Liver (tissue), 3 donors: ENCODE measurements at regions not wholly inside any gene's neighbourhood (a gene's known extent, or its start where the extent isn't known, plus 50 kb on each side); places are given as distances from the start of the nearest gene placed in this dataset.

ENCODE experiments used
- CTCF ChIP-seq: fragments of 150-350 bp; IDR thresholded peaks from 2 replicates; pipeline ENCODE4 v1.5.1; 2017; ENCODE audit warnings: improper control_type of control experiment, low read depth, low read length; ENCODE audit not compliant: missing input control
- GABPA ChIP-seq, 2 donors: IDR thresholded peaks in 1 of 2; conservative IDR thresholded peaks in 1 of 2; 2 replicates each; pipeline ENCODE4 v1.6.1; 2016; ENCODE audit warnings: antibody characterized with exemption in 2 of 2, mild to moderate bottlenecking in 1 of 2, moderate library complexity in 1 of 2
- HNF4A ChIP-seq, 2 donors: conservative IDR thresholded peaks; 2 replicates each; pipeline ENCODE4 v1.6.1; 2016; ENCODE audit warnings: antibody characterized with exemption in 2 of 2, mild to moderate bottlenecking in 2 of 2
- JUND ChIP-seq, 2 donors: IDR thresholded peaks; 2 replicates each; pipeline ENCODE4 v1.6.1; 2016; ENCODE audit warnings: antibody characterized with exemption in 2 of 2
- MAX ChIP-seq: IDR thresholded peaks from 2 replicates; pipeline ENCODE4 v1.6.1; 2016; ENCODE audit warnings: antibody characterized with exemption
- RAD21 ChIP-seq, 2 donors: IDR thresholded peaks; 2 replicates each; pipeline ENCODE4 v1.6.1; 2016; ENCODE audit warnings: antibody characterized with exemption in 2 of 2, mild to moderate bottlenecking in 2 of 2
- SP1 ChIP-seq: IDR thresholded peaks from 2 replicates; pipeline ENCODE4 v1.6.1; 2018; ENCODE audit warnings: antibody characterized with exemption, mild to moderate bottlenecking
- TAF1 ChIP-seq: conservative IDR thresholded peaks from 2 replicates; pipeline ENCODE4 v1.6.1; 2016; ENCODE audit warnings: antibody characterized with exemption, mild to moderate bottlenecking
- donor health status: healthy.
- donor health status: healthy.

GRCh38 chr21:14690886-14691285 lies 144.8 kb upstream of the SAMSN1 start:
- TF ChIP-seq CTCF (no peak), TAF1 (no peak), MAX (no peak), GABPA (IDR thresholded peaks at IDR 0.05 in 1 of 2, conservative IDR thresholded peaks at IDR 0.05 in 1 of 2) (no peak), RAD21 (IDR thresholded peaks at IDR 0.05) (no peak), HNF4A (conservative IDR thresholded peaks at IDR 0.05) (no peak), JUND (IDR thresholded peaks at IDR 0.05) (no peak), SP1 (no peak)
